EH (cell line): ENCODE measurements at regions not wholly inside any gene's neighbourhood (a gene's known extent, or its start where the extent isn't known, plus 50 kb on each side); places are given as distances from the start of the nearest gene placed in this dataset.
"Not testable (repeated sequence)": the region's sequence is repeated elsewhere in the genome, so short reads cannot be mapped to it uniquely, and the experiment has no call there.

ENCODE experiments used
- DNase-seq: peaks from one replicate; pipeline ENCODE4 v3.0.0-alpha.2; 2015; ENCODE audit warnings: low read depth

DNA sequence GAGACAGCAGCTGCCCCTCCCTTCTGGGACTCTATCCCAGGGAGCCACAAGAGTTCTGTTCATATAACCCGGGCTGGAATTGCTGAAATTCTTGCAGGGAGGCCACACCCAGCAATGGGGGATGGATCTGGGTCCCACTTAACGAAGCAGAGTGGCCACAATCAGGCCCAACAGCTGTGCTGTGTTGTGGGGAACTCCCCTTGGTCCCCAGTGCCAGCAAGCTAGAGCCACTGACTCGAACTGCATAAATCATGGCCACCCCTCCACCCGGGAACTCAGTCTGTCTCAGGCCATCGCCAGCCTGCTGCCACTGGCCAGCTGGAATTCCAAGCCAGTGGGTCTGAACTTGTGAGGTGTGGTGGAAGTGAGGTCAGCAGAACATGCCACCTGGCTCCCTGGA is 111.1 kb downstream of the KLF8 start:
- no peak for DNase-seq

DNA sequence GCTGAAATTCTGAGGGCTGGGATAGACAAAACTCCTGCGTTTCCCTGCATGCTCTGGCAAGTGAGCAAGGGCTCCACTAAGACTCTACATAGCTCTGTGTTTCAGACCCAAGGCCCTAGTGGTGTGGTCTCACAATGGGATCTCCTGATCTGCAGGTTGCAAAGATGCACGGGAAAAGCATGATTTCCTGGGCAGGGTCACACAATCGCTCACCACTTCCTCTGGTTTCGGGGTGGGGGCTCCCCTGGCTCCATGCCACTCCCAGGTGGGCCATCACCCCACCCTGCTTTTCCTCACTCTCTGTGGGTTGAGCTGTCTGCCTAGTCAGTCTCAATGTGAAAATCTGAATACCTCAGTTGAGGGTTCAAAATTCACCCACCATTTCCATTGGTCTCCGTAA is 111.5 kb downstream of the KLF8 start:
- no peak for DNase-seq

DNA sequence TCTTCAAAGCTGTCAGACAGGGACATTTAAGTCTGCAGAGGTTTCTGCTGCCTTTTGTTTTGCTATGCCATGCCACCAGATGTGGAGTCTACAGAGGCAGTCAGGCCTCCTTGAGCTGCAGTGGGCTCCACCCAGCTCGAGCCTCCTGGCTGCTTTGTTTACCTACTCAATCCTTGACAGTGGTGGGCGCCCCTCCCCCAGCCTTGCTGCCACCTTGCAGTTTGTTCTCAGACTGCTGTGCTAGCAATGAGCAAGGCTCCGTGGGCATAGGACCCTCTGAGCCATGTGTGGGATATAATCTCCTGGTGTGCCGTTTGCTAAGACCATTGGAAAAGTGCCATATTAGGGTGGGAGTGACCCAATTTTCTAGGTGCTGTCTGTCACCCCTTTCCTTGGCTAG is 126.0 kb downstream of the KLF8 start:
- DNase-seq = not testable (repeated sequence)

DNA sequence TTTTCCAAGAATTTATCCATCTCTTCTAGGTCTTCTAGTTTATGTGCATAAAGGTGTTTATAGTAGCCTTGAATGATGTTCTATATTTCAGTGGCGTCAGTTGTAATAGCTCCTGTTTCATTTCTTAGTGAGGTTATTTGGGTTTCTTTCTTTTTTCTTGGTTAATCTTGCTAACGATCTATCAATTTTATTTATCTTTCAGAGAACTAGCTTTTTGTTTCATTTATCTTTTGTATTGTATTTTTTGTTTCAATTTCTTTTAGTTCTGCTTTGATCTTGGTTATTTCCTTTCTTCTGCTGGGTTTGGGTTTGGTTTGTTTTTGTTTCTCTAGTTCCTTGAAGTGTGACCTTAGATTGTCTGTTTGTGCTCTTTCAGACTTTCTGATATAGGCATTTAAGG is 133.0 kb downstream of the KLF8 start:
- not testable (repeated sequence) for DNase-seq

DNA sequence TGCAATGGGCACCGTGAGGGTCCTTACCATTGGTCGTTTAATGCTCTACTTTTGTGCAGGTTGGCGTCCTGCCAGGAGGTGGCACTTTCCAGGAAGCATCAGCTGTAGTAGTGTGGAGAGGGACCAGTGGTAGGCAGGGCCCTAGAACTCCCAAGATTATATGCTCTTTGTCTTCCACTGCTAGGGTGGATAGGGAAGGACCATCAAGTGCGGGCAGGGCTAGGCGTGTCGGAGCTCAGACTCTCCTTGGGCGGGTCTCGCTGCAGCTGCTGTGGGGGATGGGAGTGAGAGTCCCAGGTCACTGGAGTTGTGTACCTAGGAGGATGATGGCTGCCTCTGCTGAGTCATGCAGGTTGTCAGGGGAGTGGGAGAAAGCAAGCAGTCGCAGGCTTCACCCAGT is 134.7 kb downstream of the KLF8 start:
- no peak for DNase-seq

DNA sequence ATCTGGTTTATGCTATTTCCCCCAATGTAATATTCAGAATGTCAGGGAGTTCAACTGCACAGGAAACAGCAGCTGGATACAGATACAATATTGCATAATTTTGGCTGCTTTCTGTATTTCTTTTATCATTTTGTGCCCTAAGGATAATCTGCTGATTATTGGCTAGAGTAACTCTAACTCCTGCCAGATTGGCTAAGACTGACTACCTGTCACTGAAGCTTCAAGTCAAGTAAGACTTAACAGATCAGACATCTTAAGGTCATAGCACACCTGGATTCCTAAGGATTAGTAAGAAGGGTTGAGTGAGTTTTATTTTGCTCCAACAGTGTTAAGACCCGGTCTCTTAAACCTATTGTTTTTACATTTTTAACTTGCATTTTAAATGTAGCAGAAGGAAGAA is 136.8 kb downstream of the KLF8 start:
- no peak for DNase-seq

DNA sequence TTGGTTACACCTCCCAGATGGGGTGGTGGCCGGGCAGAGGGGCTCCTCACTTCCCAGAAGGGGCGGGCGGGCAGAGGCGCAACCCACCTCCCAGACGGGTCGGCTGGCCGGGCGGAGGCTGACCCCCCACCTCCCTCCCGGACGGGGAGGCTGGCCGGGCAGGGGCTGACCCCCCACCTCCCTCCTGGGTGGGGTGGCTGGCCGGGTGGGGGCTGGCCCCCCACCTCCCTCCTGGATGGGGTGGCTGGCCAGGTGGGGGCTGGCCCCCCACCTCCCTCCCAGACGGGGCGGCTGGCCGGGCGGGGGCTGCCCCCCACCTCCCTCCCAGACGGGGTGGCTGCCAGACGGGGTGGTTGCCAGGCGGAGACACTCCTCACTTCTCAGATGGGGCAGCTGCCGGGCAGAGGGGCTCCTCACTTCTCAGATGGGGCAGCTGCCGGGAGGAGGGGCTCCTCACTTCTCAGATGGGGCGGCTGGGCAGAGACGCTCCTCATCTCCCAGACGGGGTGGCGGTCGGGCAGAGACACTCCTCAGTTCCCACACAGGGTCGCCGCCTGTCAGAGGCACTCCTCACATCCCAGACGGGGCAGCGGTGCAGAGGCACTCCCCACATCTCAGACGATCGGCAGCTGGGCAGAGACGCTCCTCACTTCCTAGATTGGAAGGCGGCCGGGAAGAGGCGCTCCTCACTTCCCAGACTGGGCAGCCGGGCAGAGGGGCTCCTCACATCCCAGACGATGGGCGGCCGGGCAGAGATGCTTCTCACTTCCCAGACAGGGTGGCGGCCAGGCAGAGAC is 148.0 kb downstream of the KLF8 start:
- not testable (repeated sequence) for DNase-seq

DNA sequence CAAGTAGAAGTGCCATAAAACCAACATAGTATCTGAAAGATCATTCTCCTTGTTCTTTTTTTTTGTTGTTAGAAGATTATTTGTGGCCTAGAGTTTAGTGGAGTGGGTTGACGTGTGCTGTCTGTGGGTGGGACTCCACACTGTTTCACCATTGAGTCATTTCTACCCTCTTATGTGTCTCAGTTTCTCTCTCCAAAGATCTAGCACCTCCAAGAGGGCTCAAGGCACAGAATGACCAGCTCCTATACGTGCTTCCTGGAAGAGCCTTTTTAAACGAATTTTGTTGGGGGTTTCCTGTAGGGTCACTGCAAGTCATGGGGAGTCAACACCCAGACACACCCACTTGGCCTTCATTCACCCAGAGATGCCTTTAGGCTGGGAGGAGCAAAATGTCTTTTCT is 150.1 kb downstream of the KLF8 start:
- no peak for DNase-seq

DNA sequence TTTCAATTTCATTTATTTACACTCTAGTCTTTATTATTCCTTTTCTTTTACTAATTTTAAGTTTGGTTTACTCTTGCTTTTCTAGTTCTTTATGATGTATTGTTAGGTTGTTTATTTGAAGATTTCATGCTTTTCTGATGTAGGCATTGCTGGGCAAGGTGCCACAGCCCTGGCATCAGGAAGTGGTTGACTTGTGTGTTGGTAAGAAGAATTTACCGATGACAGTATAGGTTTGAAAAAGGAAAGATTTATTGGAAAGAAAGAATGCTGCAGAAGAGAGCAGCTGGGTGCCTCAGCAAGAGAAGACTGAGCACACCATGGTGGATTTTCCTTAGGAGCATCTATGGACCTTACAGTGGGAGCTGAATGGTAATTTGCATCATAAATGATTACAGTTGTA is 153.2 kb downstream of the KLF8 start:
- DNase-seq = no peak

DNA sequence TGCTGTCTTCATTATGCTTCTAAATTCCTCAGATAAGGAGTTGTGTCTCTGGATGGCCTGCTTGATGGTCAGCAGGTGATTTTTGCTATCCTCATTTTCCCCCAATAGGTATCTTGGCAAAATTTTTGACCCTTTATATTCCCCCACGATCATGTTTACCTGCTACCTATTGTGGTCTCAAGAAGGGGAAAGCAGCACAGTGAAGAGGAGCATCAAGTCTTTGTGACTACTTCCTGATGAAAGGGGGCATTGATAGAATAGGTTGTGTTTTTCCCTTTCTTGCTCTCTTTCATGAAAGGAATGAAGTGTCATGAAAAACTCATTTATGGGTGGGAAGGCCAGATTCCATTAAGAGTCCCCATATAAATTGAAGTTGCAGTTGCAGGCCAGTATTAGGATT is 153.8 kb downstream of the KLF8 start:
- DNase-seq = no peak

DNA sequence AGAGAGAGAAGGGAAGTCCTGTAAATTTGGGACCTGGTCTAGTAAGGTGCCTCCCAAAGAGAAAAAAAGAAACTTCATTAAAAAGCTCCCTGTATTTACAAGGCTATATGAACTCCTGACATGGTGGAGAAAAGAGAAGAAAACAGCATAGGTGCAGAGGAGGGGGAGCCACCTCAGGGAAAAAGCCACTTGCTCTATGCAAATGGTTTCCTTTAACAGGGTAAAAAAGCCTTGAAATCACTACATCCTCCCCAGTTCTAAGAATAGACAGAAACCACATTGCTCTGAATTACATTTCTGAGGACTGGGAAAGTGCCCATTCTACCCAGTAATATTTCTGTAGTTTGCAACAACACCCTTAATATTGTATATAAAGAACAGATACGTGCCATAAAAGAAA is 165.5 kb downstream of the KLF8 start:
- no peak for DNase-seq

DNA sequence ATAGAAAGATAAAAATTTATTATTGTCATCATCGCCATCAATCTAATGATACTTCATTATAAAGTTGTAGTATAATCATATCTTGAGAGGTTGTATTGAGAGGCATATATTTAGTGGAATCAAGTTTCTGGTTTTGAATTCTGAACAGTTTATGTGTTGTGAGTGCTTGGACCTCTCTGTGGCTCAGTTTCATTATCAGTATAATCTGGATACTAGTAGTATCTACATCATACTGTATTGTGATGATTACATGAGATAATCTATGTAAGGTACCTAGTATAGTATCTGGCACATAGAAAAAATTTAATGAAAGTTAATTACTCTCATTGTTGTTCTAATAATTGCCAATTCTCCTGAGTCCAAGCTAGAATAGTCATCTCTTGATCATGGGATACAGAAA is 161.2 kb upstream of the UBQLN2 start:
- DNase-seq = no peak

DNA sequence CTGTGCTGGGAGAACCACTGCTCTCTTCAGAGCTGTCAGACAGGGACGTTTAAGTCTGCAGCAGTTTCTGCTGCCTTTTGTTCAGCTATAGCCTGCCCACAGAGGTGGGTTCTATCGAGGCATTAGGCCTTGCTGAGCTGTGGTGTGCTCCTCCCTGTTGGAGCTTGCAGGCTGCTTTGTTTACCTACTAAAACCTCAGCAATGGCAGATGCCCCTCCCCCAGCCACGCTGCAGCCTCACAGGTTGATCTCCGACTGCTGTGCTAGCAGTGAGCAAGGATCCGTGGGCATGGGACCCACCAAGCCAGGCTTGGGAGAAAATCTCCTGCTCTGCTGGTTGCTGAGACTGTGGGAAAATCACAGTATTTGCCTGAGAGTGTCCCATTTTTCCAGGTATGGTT is 133.8 kb upstream of the UBQLN2 start:
- no peak for DNase-seq

DNA sequence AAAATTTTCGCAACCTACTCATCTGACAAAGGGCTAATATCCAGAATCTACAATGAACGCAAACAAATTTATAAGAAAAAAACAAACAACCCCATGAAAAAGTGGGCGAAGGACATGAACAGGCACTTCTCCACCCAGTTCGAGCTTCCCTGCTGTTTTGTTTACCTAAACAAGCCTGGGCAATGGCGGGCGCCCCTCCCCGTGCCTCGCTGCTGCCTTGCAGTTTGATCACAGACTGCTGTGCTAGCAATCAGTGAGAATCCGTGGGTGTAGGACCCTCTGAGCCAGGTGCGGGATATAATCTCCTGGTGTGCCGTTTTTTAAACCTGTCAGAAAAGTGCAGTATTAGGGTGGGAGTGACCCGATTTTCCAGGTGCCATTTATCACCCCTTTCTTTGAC is 111.4 kb upstream of the UBQLN2 start:
- DNase-seq = not testable (repeated sequence)

DNA sequence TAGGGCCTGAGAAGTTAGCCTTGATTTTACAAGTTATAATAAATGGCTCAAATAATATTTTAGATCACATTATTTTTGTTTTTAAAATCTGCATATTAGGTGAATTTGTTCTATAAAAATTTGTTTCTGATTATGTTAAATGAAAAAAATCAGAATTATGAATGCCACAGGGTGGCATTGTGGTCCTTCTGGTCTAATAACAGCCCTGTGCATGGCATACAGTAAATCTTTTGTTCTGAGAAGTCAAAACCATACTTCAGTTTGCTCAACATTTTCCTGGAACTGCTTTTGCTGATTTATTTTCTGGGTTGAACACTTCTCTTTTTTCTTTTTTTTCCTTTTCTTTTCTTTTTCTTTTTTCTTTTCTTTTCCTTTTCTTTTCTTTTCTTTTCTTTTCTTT is 101.0 kb upstream of the UBQLN2 start:
- DNase-seq = no peak

DNA sequence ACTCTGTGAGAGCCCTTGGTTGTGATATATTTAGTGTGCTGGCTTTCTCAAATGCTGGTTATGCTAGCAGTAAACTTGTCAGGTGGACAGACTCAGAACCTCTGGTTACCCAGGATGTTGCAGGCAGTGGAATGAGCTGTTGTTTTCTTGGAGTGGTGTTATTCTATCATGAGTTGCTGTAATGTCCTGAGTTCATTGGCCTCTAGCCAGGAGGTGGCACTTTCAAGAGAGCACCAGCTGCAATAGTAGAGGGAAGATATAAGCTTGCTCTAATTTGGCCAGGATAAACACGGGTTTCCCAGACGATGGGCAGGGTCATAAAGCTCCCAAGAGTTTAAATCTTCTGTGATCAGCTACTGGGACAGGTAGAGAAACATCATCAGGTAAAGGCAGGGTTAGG is 95.0 kb upstream of the UBQLN2 start:
- no peak for DNase-seq

DNA sequence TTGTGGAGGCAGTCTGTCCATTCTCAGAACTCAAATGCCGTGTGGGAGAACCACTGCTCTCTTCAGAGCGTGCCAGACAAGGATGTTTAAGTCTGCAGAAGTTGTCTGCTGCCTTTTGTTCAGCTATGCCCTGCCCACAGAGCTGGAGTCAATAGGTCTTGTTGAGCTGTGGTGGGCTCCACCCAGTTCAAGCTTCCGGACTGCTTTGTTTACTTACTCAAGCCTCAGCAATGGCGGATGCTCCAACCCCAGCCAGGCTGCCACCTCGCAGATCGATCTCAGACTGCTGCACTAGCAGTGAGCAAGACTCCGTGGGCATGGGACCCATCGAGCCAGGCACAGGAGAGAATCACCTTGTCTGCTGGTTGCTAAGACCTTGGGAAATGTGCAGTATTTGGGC is 68.5 kb upstream of the UBQLN2 start:
- not testable (repeated sequence) for DNase-seq

DNA sequence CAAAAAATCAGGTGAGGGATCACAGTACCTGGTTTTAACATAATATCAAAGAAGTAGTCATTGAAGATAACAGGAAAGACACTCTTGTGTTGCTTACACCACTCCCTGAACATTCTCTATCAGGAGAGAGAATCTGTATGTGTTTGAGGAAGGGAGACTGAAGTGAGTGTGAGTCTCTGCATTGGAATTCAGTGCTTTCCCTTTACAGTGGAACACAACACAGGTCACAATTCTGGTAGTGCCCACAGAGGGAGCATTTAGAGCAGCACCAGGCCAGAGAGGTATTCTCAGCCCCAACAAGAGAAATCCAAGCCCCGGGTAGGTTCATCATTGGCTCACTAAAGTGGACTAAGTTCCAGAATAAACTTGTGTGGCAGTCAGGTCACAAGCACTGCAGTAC is 64.7 kb upstream of the UBQLN2 start:
- DNase-seq = no peak

DNA sequence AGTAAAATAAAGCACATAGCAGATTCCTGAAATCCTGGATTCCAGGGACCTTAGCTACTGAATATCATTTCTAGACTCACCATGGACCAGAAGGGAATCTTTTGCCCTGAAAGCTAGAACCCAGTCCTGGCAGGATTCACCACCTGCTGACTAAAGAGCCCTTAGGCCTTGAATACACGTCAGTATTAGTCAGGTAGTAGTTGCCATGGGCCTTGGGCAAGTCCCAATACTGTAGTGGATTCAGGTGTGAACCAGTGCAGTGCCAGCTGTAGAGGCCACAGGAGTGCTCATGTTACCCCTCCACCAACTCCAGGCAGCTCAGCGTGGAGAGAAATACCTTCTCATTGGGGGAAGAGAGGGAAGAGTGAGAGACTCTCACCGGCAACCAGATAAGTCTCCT is 64.1 kb upstream of the UBQLN2 start:
- DNase-seq = no peak

DNA sequence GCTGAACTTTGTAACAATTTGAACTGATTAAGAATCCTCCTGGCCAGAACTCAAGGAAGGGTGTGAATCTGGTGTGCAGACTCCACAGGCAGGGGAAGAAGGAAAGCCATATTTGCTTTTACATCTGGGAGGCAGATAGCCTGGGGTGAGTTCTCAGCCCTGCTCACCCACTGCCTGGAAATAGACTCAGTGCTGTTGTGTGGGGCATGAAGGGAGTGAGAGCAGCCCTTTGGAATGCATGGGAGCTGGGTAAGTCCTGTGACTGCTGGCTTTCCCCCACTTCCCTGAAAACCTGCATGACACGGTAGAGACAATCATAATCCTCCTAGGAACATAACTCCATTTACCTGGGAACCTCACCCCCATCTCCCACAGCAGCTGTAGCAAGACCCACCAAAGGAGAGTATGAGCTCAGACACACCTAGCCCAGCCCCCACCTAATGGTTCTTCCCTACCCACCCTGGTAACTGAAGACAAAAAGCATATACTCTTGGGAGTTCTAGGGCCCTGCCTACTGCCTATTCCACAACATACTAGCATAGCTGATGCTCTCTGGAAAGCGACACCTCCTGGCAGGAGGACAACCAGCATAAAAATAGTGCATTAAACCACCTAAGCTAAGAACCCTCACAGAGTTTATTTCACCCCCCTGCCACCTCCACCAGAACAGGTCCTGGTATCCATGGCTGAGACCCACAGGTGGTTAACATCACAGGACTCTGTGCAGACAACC is 59.3 kb upstream of the UBQLN2 start:
- peak; percentile 37 for DNase-seq

DNA sequence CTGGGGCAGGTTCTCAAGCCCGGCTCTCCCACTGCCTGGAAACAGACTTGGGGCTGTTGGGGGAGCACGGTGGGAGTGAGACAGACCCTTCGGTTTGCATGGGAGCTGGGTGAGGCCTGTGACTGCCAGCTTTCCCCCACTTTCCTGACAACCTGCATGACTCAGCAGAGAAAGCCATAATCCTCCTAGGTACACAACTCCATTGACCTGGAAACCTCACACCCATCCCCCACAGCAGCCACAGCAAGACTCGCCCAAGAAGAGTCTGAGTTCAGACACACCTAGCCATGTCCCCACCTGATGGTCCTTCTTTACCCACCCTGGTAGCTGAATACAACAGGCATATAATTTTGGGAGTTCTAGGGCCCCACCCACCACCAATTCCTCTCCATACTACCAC is 57.6 kb upstream of the UBQLN2 start:
- no peak for DNase-seq
